Stimulated activated CD4-positive, alpha-beta T cell treated with anti-CD3 and anti-CD28 coated beads, Interleukin-15, amount 100 ng/mL, for 24 hours (primary cell): ENCODE measurements at regions not wholly inside any gene's neighbourhood (a gene's known extent, or its start where the extent isn't known, plus 50 kb on each side); places are given as distances from the start of the nearest gene placed in this dataset.

Experiments used
- DNase-seq: peaks from one replicate; pipeline ENCODE4 v3.0.0-alpha.2; 2020

GRCh38 chr7:35331730-35332678 is 78.1 kb upstream of the TBX20 start:
- no peak for DNase-seq

GRCh38 chr7:35329026-35329425 is 75.1 kb upstream of the TBX20 start:
- DNase-seq: no peak

- DNase-seq: no peak
Measured at GRCh38 chr7:35319606-35320005, 65.7 kb upstream of the TBX20 start.

- no peak for DNase-seq
Measured at GRCh38 chr7:35316549-35316948, 62.6 kb upstream of the TBX20 start.

- DNase-seq: no peak
Measured at GRCh38 chr7:35315517-35315916, 61.6 kb upstream of the TBX20 start.

- no peak for DNase-seq
Measured at GRCh38 chr7:35314354-35314753, 60.5 kb upstream of the TBX20 start.

GRCh38 chr7:35313575-35313974 is 59.7 kb upstream of the TBX20 start:
- DNase-seq: no peak
